NCI-H748 treated with DMSO at 0.1 percent for 48 hours (cell line): ENCODE measurements at regions not wholly inside any gene's neighbourhood (a gene's known extent, or its start where the extent isn't known, plus 50 kb on each side); places are given as distances from the start of the nearest gene placed in this dataset.

Source experiments
- DNase-seq: peaks from one replicate; lab custom pipeline; 2025; lab: John Stamatoyannopoulos, UW

- no peak for DNase-seq
These were observed 86.4 kb upstream of the C1QTNF9B start for GRCh38 chr13:23983671-23984070.

- DNase-seq, result no peak
These were observed 87.2 kb upstream of the C1QTNF9B start for GRCh38 chr13:23984546-23984945.

GRCh38 chr13:23985060-23985459 lies 87.8 kb upstream of the C1QTNF9B start:
- DNase-seq, result no peak

GRCh38 chr13:23985839-23986238 lies 88.5 kb upstream of the C1QTNF9B start:
- DNase-seq, result no peak

GRCh38 chr13:23986619-23987018 lies 89.3 kb upstream of the C1QTNF9B start:
- DNase-seq, result no peak

- DNase-seq, result no peak
These were observed 90.1 kb upstream of the C1QTNF9B start for GRCh38 chr13:23987331-23987894.

- DNase-seq, result no peak
These were observed 91.3 kb upstream of the C1QTNF9B start for GRCh38 chr13:23988546-23989122.

- DNase-seq, result no peak
These were observed 93.2 kb upstream of the C1QTNF9B start for GRCh38 chr13:23990455-23990854.

- no peak for DNase-seq
These were observed 93.8 kb upstream of the C1QTNF9B start for GRCh38 chr13:23991119-23991518.

GRCh38 chr13:23992781-23993679 lies 95.7 kb upstream of the C1QTNF9B start:
- DNase-seq, result no peak

GRCh38 chr13:23993680-23993985 lies 96.3 kb upstream of the C1QTNF9B start:
- DNase-seq, result no peak

- DNase-seq, result no peak
These were observed 98.2 kb upstream of the C1QTNF9B start for GRCh38 chr13:23995283-23996073.

GRCh38 chr13:23996456-23996855 lies 99.2 kb upstream of the C1QTNF9B start:
- DNase-seq, result no peak

GRCh38 chr13:23999424-23999823 lies 102.1 kb upstream of the C1QTNF9B start:
- no peak for DNase-seq

GRCh38 chr13:24002206-24002815 lies 105.0 kb upstream of the C1QTNF9B start:
- DNase-seq, result no peak

GRCh38 chr13:24004142-24004899 lies 107.0 kb upstream of the C1QTNF9B start:
- DNase-seq, result no peak

- no peak for DNase-seq
These were observed 107.7 kb upstream of the C1QTNF9B start for GRCh38 chr13:24004971-24005370.

- no peak for DNase-seq
These were observed 108.5 kb upstream of the C1QTNF9B start for GRCh38 chr13:24005755-24006281.

- DNase-seq, result no peak
These were observed 109.4 kb upstream of the C1QTNF9B start for GRCh38 chr13:24006520-24007248.

- no peak for DNase-seq
These were observed 110.8 kb upstream of the C1QTNF9B start for GRCh38 chr13:24007979-24008620.
